ENCODE measurements at regions not wholly inside any gene's neighbourhood (a gene's known extent, or its start where the extent isn't known, plus 50 kb on each side); places are given as distances from the start of the nearest gene placed in this dataset.
"Not testable (repeated sequence)": the region's sequence is repeated elsewhere in the genome, so short reads cannot be mapped to it uniquely, and the experiment has no call there.

DNA sequence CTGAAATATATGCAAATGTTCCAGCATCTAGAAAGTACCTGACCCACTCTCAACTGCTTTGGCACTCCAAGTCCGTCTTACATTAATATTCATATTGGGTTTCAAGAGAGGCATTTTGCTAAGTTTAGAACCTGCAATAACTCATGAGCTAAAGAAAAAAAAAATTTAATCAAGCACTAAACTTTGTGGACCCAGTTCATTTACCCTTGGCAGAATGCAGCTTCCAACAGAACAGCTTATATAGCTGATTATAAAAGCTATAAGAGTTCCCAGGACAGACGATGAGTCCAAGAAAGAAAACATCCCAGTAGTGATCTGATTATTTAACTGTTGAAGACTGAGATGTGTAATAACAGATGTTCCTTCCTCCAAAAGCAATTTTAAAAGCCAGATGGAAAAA lies 592.0 kb downstream of the KCNH5 start:
- Mint-ChIP-seq H3K27ac (no peak overlapping the region), H3K36me3 (no peaks in the 10 kb centered on the region), H3K9me3 (peaks cover 3% of the 10 kb centered on the region), H3K4me3 (no peak overlapping the region), H3K27me3 (no peaks in the 10 kb centered on the region), H3K4me1 (no peaks in the 10 kb centered on the region)
- no peak for DNase-seq

DNA sequence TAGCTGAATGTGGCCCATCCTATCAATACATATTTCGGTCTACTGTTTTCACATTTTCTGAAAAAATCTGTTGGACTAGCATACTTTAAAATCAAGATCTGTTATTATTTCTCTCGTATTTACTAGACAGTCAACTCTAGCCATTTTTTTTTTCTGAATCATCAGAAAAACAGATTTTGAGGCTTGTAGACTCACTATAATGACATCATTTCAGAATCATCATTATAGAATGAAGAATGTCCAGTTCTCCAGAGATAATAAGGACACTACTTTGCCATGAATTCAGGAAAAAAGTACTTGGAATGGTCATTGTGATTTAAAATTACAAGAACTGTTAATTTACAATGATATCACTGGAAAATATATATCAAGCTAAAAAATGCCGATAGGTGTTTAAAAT lies 589.8 kb downstream of the KCNH5 start:
- Mint-ChIP-seq H3K27ac (no peak overlapping the region), H3K36me3 (no peaks in the 10 kb centered on the region), H3K4me1 (no peaks in the 10 kb centered on the region), H3K4me3 (no peak overlapping the region), H3K9me3 (peaks cover 3% of the 10 kb centered on the region), H3K27me3 (no peaks in the 10 kb centered on the region)
- no peak for DNase-seq

DNA sequence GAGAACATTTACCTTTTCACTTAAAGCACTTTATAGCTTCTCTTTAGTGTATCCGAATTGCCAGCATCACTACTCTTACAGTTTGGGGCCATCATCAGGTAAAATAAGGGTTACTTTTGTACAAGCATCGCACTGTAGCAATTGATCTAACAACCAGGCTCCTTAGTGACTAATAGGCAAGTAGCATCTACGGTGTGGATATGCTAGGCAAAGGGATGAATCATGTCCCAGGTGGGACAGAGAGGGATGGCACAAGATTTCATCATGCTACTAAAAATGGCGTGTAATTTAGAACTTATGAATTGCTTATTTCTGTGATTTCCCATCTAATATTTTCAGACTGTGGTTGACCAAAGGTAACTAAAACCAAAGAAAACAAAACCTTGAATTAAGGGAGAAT lies 582.3 kb downstream of the KCNH5 start:
- no peak overlapping the region for H3K4me3 Mint-ChIP-seq
- no peaks in the 10 kb centered on the region for H3K36me3 Mint-ChIP-seq
- H3K9me3 Mint-ChIP-seq = no peaks in the 10 kb centered on the region
- H3K4me1 Mint-ChIP-seq = no peaks in the 10 kb centered on the region
- no peaks in the 10 kb centered on the region for H3K27me3 Mint-ChIP-seq
- no peak overlapping the region for H3K27ac Mint-ChIP-seq
- no peak for DNase-seq

DNA sequence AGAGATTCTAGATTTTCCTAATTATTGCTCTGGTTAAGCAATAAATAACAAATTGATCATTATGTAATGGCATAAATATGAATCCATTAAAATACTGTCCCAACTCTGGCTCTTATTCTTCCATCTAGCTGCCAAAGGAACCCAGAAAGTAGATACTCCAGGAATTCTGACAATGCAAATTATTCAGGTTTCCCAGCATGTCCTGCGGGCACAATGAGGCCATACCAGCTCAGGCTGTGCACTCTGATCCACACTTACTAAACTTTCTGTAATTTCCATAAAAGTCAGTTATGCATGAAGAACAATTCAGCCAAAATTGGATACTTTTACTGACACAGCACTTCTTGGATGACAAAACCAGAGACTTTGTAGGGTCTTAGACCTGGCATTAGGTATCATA lies 576.3 kb downstream of the KCNH5 start:
- H3K4me3 Mint-ChIP-seq = no peak overlapping the region
- no peaks in the 10 kb centered on the region for H3K36me3 Mint-ChIP-seq
- DNase-seq = no peak
- no peaks in the 10 kb centered on the region for H3K4me1 Mint-ChIP-seq
- no peaks in the 10 kb centered on the region for H3K9me3 Mint-ChIP-seq
- no peak overlapping the region for H3K27ac Mint-ChIP-seq
- H3K27me3 Mint-ChIP-seq = no peaks in the 10 kb centered on the region

DNA sequence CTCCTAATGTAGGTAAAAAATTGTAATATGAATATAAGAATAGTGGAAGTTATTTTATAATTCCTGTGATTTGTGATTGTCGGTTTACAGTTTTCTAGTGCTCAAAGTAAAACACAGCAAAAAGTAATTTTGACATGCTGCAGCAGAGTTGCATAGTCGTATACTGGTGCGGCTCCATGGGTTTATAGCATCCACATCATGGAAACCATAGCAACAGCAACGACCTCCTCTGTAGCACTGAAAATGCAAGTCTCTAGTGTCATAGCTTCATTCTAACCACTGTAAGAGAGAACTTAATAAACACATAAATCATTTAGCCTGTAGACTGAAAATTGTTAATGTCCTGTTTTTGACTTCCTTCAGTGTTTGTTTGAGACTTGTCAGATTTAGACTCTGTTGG lies 574.3 kb downstream of the KCNH5 start:
- H3K27ac Mint-ChIP-seq = no peak overlapping the region
- H3K9me3 Mint-ChIP-seq = no peaks in the 10 kb centered on the region
- no peak for DNase-seq
- H3K4me3 Mint-ChIP-seq = no peak overlapping the region
- no peaks in the 10 kb centered on the region for H3K36me3 Mint-ChIP-seq
- H3K27me3 Mint-ChIP-seq = no peaks in the 10 kb centered on the region
- H3K4me1 Mint-ChIP-seq = no peaks in the 10 kb centered on the region

DNA sequence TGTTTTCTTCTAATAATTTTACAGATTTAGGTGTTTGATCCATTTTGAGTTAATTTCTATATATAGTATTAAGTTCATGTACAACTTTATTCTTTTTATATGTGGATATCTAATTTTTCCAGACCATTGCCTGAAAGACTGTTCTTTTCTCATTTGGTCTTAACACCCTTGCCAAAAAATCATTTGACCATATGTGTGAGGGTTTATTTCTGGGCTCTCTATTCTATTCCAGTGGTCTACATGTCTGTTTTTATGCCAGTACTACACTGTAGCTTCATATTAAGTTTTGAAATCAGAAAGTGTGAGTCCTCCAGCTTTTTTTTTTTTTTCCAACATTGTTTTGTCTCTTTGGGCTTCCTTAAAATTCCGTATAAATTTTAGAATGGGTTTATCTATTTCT lies 554.1 kb downstream of the KCNH5 start:
- Mint-ChIP-seq H3K36me3 (no peaks in the 10 kb centered on the region), H3K4me3 (no peak overlapping the region), H3K9me3 (peaks cover 8% of the 10 kb centered on the region), H3K27ac (no peak overlapping the region), H3K27me3 (no peaks in the 10 kb centered on the region), H3K4me1 (no peaks in the 10 kb centered on the region)
- no peak for DNase-seq

DNA sequence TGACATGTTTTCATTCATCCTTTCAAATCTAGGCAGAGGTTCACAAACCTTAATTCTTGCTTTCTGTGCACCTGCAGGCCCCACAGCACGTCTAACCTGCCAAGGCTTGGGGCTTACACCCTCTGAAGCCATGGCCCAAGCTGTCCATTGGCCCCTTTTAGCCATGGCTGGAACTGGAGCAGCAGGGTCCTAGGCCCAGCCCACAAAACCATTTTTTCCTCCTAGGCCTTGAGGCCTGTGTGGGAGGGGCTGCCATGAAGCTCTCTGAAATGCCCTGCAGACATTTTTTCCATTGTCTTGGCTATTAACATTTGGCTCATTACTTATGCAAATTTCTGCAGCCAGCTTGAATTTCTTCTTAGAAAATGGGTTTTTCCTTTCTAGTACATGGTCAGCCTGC lies 547.5 kb downstream of the KCNH5 start:
- Mint-ChIP-seq H3K4me1 (no peaks in the 10 kb centered on the region), H3K36me3 (no peaks in the 10 kb centered on the region), H3K27me3 (no peaks in the 10 kb centered on the region), H3K4me3 (no peak overlapping the region), H3K27ac (no peak overlapping the region), H3K9me3 (peaks cover 21% of the 10 kb centered on the region)
- no peak for DNase-seq

DNA sequence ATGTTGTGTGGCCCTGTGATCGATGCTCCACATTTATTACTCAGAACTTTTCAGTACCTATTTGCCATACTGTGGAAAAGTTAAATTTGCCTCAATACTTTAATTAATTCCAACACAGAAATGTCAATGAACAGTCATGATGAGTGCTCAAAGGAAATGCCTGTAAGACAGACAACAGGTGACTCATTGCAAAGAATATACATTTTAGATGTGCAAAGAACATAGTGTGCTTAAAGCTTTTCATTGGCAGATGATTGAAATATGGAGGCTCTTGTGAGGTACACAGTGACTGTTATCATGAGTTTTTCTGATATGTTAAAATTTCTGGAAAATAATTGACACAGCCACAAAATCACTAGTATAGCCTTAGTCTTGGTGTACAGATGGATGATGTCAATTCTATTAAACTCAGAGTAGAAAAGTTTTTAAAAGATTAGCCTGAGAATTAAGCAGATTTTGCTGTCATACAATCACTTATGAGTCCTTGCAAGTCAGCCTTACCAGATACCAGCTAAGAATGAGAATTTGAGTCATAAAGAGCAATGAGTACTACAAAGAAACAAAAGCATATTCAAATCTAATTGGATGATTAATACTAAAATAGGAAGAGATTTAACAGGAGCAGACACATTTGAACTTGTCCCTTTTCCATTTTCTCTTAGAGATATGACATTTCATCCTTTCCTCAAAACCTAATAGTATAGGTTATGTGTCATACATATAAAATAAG lies 544.1 kb downstream of the KCNH5 start:
- H3K9me3 Mint-ChIP-seq = peaks cover 15% of the 10 kb centered on the region
- DNase-seq = no peak
- no peak overlapping the region for H3K27ac Mint-ChIP-seq
- H3K4me1 Mint-ChIP-seq = no peaks in the 10 kb centered on the region
- no peak overlapping the region for H3K4me3 Mint-ChIP-seq
- no peaks in the 10 kb centered on the region for H3K27me3 Mint-ChIP-seq
- H3K36me3 Mint-ChIP-seq = no peaks in the 10 kb centered on the region

DNA sequence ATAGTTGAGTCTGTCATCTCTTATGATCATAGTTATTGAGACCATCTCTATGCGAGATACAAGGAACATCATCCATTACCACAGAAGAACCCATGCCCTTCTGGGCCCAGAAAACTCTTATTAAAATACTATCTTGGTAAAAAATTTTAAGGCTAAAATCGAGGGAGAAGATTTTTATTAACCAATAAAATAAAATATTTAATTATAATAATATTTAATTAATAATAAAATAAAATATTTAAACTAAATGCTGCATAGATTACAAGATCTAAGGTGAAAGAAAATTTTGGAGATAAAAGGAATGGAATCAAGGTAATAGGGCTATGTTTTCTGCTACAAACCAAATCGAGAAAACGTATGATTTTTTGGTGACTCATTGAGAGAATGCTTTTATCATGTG lies 540.2 kb downstream of the KCNH5 start:
- Mint-ChIP-seq H3K4me3 (no peak overlapping the region), H3K27ac (no peak overlapping the region), H3K27me3 (no peaks in the 10 kb centered on the region), H3K4me1 (no peaks in the 10 kb centered on the region), H3K36me3 (no peaks in the 10 kb centered on the region), H3K9me3 (peaks cover 9% of the 10 kb centered on the region)
- DNase-seq = no peak

DNA sequence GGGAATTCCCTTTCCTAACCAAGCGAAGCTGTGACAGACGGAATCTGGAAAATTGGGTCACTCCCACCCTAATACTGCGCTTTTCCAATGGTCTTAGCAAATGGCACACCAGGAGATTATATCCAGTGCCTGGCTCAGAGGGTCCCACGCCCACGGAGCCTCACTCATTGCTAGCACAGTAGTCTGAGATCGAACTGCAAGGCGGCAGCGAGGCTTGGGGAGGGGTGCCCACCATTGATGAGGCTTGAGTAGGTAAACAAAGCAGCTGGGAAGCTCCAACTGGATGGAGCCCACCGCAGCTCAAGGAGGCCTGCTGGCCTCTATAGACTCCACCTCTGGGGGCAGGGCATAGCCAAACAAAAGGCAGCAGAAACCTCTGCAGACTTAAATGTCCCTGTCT lies 523.9 kb downstream of the KCNH5 start:
- peaks cover 32% of the 10 kb centered on the region for H3K9me3 Mint-ChIP-seq
- not testable (repeated sequence) for H3K4me3 Mint-ChIP-seq, H3K36me3 Mint-ChIP-seq, DNase-seq, H3K4me1 Mint-ChIP-seq, H3K27ac Mint-ChIP-seq, H3K27me3 Mint-ChIP-seq

DNA sequence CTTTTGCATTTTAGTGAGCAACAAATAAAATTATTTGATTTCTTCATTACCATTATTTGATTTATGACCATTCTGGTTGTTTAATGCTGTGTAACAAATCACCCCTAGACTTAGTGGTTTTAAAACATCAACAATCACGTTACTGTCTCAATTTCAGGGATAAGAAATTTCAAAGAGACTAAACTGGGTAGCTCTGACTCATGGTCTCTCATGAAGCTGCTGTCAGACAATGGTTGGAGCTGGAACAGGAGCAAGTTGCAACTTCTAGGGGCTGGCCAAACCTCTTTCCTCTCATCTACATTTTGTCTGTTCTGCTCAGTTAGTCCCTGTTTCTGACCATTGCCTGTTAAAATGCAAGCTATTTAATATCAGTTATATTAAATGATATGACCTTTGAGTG lies 517.0 kb downstream of the KCNH5 start:
- H3K4me1 Mint-ChIP-seq = no peaks in the 10 kb centered on the region

DNA sequence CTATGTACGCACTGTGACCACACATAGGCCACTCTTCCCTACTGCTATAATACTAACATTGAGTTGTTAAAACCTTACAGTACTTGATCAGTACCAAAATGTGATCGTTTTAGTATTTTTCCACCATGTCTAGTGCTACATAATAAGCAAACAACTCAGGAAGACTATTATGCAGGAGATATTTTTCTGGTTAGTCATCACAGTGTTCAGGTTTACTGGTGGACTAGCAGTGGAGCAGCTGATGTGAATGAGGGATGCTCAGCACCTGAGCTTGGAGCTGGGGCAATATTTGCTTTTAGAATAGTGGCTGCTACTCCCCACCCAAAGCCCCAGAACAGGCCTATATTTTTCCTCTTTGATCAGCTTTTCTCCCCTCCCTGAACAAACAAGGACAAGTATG lies 513.1 kb downstream of the KCNH5 start:
- H3K4me3 Mint-ChIP-seq = no peak overlapping the region
- no peaks in the 10 kb centered on the region for H3K4me1 Mint-ChIP-seq
- no peak overlapping the region for H3K27ac Mint-ChIP-seq
- H3K36me3 Mint-ChIP-seq = no peaks in the 10 kb centered on the region
- no peaks in the 10 kb centered on the region for H3K9me3 Mint-ChIP-seq
- DNase-seq = no peak
- no peaks in the 10 kb centered on the region for H3K27me3 Mint-ChIP-seq

More for the DNA sequence above, 517.0 kb downstream of the KCNH5 start:
- Mint-ChIP-seq H3K27me3 (peaks cover 3% of the 10 kb centered on the region), H3K4me3 (no peak overlapping the region), H3K36me3 (no peaks in the 10 kb centered on the region), H3K9me3 (peaks cover 4% of the 10 kb centered on the region), H3K27ac (no peak overlapping the region)
- DNase-seq = no peak

DNA sequence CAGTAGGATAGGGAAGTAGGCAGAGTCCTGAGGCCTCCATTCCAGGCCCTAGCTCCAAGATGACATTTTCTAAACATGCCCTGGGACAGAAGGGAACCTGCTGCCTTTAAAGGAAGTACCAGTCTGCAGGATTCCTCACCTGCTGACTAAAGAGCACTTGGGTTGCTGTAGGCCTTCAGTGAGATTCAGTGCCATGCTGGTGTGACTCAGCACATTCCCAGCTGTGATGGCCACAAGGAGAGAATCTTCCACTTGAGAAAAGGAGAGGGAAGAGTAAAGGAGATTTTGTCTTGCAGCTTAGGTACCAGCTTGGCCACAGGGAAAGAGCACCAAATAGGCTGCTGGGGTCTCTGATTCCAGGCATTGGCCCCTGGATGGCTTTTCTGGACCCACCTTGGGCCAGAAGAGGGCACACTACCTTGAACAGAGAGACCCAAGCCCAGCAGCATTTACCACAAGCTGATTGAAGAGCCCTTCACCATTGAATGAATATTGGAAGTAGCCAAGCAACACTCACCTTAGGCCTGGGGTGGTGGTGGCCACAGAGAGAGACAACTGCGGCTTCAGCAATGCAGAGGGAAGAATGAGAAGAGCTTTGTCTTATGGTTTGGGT lies 498.3 kb downstream of the KCNH5 start:
- H3K36me3 Mint-ChIP-seq = no peaks in the 10 kb centered on the region
- H3K4me1 Mint-ChIP-seq = no peaks in the 10 kb centered on the region
- H3K27ac Mint-ChIP-seq = no peak overlapping the region
- no peak overlapping the region for H3K4me3 Mint-ChIP-seq
- H3K27me3 Mint-ChIP-seq = no peaks in the 10 kb centered on the region
- H3K9me3 Mint-ChIP-seq = peaks cover 22% of the 10 kb centered on the region
- DNase-seq = no peak

DNA sequence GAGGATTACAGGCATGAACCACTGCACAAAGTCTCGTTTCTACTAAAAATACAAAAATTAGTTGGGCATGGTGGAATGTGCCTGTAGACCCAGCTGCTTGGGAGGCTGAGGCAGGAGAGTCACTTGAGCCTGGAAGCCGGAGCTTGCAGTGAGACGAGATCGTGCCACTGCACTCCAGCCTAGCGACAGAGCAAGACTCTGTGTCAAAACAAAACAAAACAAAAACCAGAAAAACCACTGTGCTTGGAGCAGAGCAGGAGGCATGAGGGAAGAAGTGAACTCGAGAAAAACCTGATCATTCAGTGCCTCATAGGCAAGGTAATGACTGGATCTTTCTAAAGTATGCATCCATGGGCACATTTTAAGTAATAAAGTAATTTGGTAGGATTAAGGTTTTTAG lies 487.8 kb downstream of the KCNH5 start:
- peaks cover 3% of the 10 kb centered on the region for H3K9me3 Mint-ChIP-seq
- no peak overlapping the region for H3K4me3 Mint-ChIP-seq
- H3K4me1 Mint-ChIP-seq = no peaks in the 10 kb centered on the region
- DNase-seq = no peak
- no peaks in the 10 kb centered on the region for H3K27me3 Mint-ChIP-seq
- no peaks in the 10 kb centered on the region for H3K36me3 Mint-ChIP-seq
- H3K27ac Mint-ChIP-seq = no peak overlapping the region

DNA sequence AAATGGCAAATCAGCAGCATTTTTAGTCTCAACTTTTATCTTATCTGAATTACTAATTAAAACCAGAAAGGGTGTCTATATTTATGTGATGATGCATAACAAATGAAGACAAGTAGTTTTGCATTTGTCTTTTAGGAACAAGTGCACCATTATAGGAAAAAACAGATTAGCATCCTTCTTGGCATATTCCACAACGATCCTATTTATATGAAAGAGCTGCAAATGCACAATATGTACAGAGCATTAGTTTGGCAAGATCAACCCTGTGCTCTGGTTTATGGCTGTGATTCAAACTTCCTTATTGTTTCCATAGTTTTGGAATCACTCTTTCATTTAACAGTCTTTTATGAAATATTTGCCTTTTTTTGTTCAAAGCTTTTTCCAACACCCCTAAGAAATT lies 486.8 kb downstream of the KCNH5 start:
- no peaks in the 10 kb centered on the region for H3K4me1 Mint-ChIP-seq
- no peak for DNase-seq
- no peak overlapping the region for H3K4me3 Mint-ChIP-seq
- peaks cover 3% of the 10 kb centered on the region for H3K9me3 Mint-ChIP-seq
- H3K36me3 Mint-ChIP-seq = no peaks in the 10 kb centered on the region
- H3K27me3 Mint-ChIP-seq = no peaks in the 10 kb centered on the region
- no peak overlapping the region for H3K27ac Mint-ChIP-seq

DNA sequence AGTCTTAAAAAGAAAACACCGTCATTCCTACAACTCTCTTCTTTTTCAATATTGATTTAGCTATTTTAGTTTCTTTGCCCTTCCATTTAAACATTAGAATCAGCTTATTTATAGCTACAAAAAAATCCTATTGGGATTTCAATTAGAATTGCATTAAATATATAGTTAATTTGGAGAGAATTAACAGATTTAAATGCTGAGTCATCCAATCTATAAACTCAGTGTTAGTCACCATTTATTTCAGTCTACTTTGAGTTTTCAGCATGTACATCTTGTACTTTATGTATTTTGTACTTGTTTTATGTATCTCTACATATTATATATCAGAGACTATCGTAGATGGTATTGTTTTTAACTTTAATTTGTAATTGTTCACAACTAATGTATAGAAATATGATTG lies 460.0 kb downstream of the KCNH5 start:
- H3K4me3 Mint-ChIP-seq = no peak overlapping the region
- DNase-seq = no peak
- no peaks in the 10 kb centered on the region for H3K27me3 Mint-ChIP-seq
- no peaks in the 10 kb centered on the region for H3K4me1 Mint-ChIP-seq
- H3K9me3 Mint-ChIP-seq = peaks cover 2% of the 10 kb centered on the region
- no peaks in the 10 kb centered on the region for H3K36me3 Mint-ChIP-seq
- no peak overlapping the region for H3K27ac Mint-ChIP-seq

All from activated naive CD8-positive, alpha-beta T cell treated with anti-CD3 and anti-CD28 coated beads for 36 hours (primary cell).